ENCODE measurements at regions not wholly inside any gene's neighbourhood (a gene's known extent, or its start where the extent isn't known, plus 50 kb on each side); places are given as distances from the start of the nearest gene placed in this dataset.

DNA sequence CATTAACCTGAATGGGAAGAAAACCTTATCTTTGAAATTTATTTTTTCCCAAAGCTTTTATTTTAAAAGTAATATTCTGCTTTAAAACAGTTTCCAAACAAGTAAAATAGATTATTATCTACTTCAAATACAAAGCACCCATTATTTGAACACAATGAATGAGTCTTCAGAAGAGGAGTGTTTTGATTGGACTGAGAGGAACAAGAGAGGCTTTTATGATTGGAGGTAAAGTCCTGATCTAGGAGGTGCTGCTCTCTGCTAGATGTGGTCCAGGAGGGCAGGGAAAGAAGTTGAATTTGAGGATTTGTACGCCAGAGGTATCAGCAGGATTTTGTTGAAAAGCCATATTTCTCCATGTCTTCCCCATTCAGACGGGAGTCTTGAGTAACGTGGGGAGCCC is 900.7 kb downstream of the SOCS6 start:
- TF ChIP-seq POLR2A (IDR thresholded peaks at IDR 0.05; ENCODE audit: low read depth, low read length) = no peak
- TF ChIP-seq SPI1 (IDR thresholded peaks at IDR 0.05; ENCODE audit: low read depth, low read length) = no peak
- TF ChIP-seq POLR2AphosphoS5 (IDR thresholded peaks at IDR 0.05; ENCODE audit: low read depth, low read length) = no peak
- no peak for TF ChIP-seq TAF1 (IDR thresholded peaks at IDR 0.05; ENCODE audit: low read depth, low read length)
- no peak for TF ChIP-seq POU2F2 (IDR thresholded peaks at IDR 0.05; ENCODE audit: low read depth, low read length)

Data from GM12891 (cell line).